Endodermal cell (in vitro differentiated cells): ENCODE measurements at regions not wholly inside any gene's neighbourhood (a gene's known extent, or its start where the extent isn't known, plus 50 kb on each side); places are given as distances from the start of the nearest gene placed in this dataset.

Source experiments
- DNase-seq: peaks from one replicate; pipeline ENCODE4 v3.0.0-alpha.2; 2017
- H3K27ac ChIP-seq: 2 replicates; pipeline ENCODE4 v1.5.1; 2013; ENCODE audit warnings: mild to moderate bottlenecking, low read depth, low read length, moderate library complexity
- H3K27me3 ChIP-seq: 2 replicates; pipeline ENCODE4 v1.6.1; 2013; ENCODE audit warnings: mild to moderate bottlenecking, low read length, moderate library complexity; ENCODE audit not compliant: insufficient read depth, control insufficient read depth, poor library complexity, severe bottlenecking
- H3K36me3 ChIP-seq: 2 replicates; pipeline ENCODE4 v1.7.0; 2013; ENCODE audit warnings: mild to moderate bottlenecking, low read length, moderate library complexity; ENCODE audit not compliant: control insufficient read depth, insufficient read depth
- H3K4me1 ChIP-seq: one replicate; pipeline ENCODE4 v1.7.0; 2013; ENCODE audit warnings: low read length; ENCODE audit not compliant: control insufficient read depth, insufficient read depth
- H3K4me3 ChIP-seq: 2 replicates; pipeline ENCODE4 v1.5.1; 2013; ENCODE audit warnings: mild to moderate bottlenecking, low read length, moderate library complexity
- H3K9ac ChIP-seq: 2 replicates; pipeline ENCODE4 v1.6.1; 2013; ENCODE audit warnings: mild to moderate bottlenecking, low read length, moderate library complexity; ENCODE audit not compliant: poor library complexity, severe bottlenecking; ENCODE audit errors: extremely low read depth
- H3K9me3 ChIP-seq: 2 replicates; pipeline ENCODE4 v1.6.1; 2013; ENCODE audit warnings: mild to moderate bottlenecking, low read length, moderate library complexity; ENCODE audit not compliant: control insufficient read depth
- H3K27ac Mint-ChIP-seq: 2 replicates; pipeline ENCODE4 v1.8.0; 2020; ENCODE audit warnings: mixed read lengths
- H3K27me3 Mint-ChIP-seq: 2 replicates; pipeline ENCODE4 v1.8.0; 2021; ENCODE audit warnings: mild to moderate bottlenecking, mixed read lengths; ENCODE audit not compliant: insufficient read depth
- H3K36me3 Mint-ChIP-seq: 2 replicates; pipeline ENCODE4 v1.8.0; 2020; ENCODE audit warnings: low read depth, mixed read lengths
- H3K4me1 Mint-ChIP-seq: 2 replicates; pipeline ENCODE4 v1.8.0; 2020; ENCODE audit warnings: mixed read lengths
- H3K4me3 Mint-ChIP-seq: 2 replicates; pipeline ENCODE4 v1.8.0; 2020; ENCODE audit warnings: mild to moderate bottlenecking, moderate library complexity, mixed read lengths
- H3K9me3 Mint-ChIP-seq: 2 replicates; pipeline ENCODE4 v1.8.0; 2020; ENCODE audit warnings: mild to moderate bottlenecking, mixed read lengths
- CTCF ChIP-seq: fragments of 200-600 bp; sonication (generic); conservative IDR thresholded peaks from 2 replicates; pipeline ENCODE4 v1.5.0; 2021; ENCODE audit warnings: antibody characterized with exemption, mild to moderate bottlenecking
- whole genome bisulfite sequencing, 2 experiments: methylation state at CpG; one replicate each; pipeline versions ENCODE4 v1.1.5 to v1.1.7; 2013; ENCODE audit warnings: missing lambda C conversion rate in 2 of 2, mixed read lengths in 1 of 2; ENCODE audit not compliant: insufficient coverage in 1 of 2, insufficient read length in 1 of 2; 5-methylcytosine and 5-hydroxymethylcytosine counted together

- WGBS, 2 experiments, result 91 to 100% methylated on average over 2 to 3 of the region's 3 CpGs
Observed at GRCh38 chr10:61343796-61344195, 109.4 kb downstream of the TMEM26 start.

GRCh38 chr10:61342858-61343572 lies 110.2 kb downstream of the TMEM26 start:
- H3K27me3 ChIP-seq, result no peaks in the 10 kb centered on the region
- no peaks in the 10 kb centered on the region for H3K36me3 ChIP-seq
- no peaks in the 10 kb centered on the region for H3K27me3 Mint-ChIP-seq
- 83 to 93% methylated on average over 3 to 4 of the region's 5 CpGs for WGBS, 2 experiments
- no peak overlapping the region for H3K4me3 Mint-ChIP-seq
- H3K9me3 Mint-ChIP-seq, result no peaks in the 10 kb centered on the region
- H3K27ac ChIP-seq, result no peak overlapping the region
- no peak for DNase-seq
- no peaks in the 10 kb centered on the region for H3K9me3 ChIP-seq
- peaks cover 4% of the 10 kb centered on the region for H3K4me1 Mint-ChIP-seq
- TF ChIP-seq CTCF, result no peak
- no peak overlapping the region for H3K9ac ChIP-seq
- no peak overlapping the region for H3K27ac Mint-ChIP-seq
- no peaks in the 10 kb centered on the region for H3K36me3 Mint-ChIP-seq
- H3K4me3 ChIP-seq, result no peak overlapping the region
- no peaks in the 10 kb centered on the region for H3K4me1 ChIP-seq

More at GRCh38 chr10:61343796-61344195, 109.4 kb downstream of the TMEM26 start:
- H3K27me3 ChIP-seq, result no peaks in the 10 kb centered on the region
- no peak overlapping the region for H3K27ac Mint-ChIP-seq
- peaks cover 4% of the 10 kb centered on the region for H3K4me1 Mint-ChIP-seq
- H3K36me3 Mint-ChIP-seq, result no peaks in the 10 kb centered on the region
- no peaks in the 10 kb centered on the region for H3K9me3 Mint-ChIP-seq
- no peak for TF ChIP-seq CTCF
- DNase-seq, result no peak
- no peak overlapping the region for H3K4me3 Mint-ChIP-seq
- no peak overlapping the region for H3K9ac ChIP-seq
- H3K4me3 ChIP-seq, result no peak overlapping the region
- H3K4me1 ChIP-seq, result no peaks in the 10 kb centered on the region
- H3K27ac ChIP-seq, result no peak overlapping the region
- H3K27me3 Mint-ChIP-seq, result no peaks in the 10 kb centered on the region
- no peaks in the 10 kb centered on the region for H3K9me3 ChIP-seq
- H3K36me3 ChIP-seq, result no peaks in the 10 kb centered on the region

- H3K36me3 ChIP-seq, result no peaks in the 10 kb centered on the region
- no peak overlapping the region for H3K9ac ChIP-seq
- Mint-ChIP-seq H3K4me1 (peaks cover 4% of the 10 kb centered on the region), H3K9me3 (no peaks in the 10 kb centered on the region), H3K4me3 (no peak overlapping the region), H3K36me3 (no peaks in the 10 kb centered on the region), H3K27ac (no peak overlapping the region), H3K27me3 (no peaks in the 10 kb centered on the region)
- TF ChIP-seq CTCF, result no peak
- H3K9me3 ChIP-seq, result no peaks in the 10 kb centered on the region
- no peak overlapping the region for H3K4me3 ChIP-seq
- H3K27me3 ChIP-seq, result no peaks in the 10 kb centered on the region
- DNase-seq, result no peak
- no peak overlapping the region for H3K27ac ChIP-seq
- H3K4me1 ChIP-seq, result no peaks in the 10 kb centered on the region
Observed at GRCh38 chr10:61341008-61341407, 112.2 kb downstream of the TMEM26 start.
